ENCODE measurements at regions not wholly inside any gene's neighbourhood (a gene's known extent, or its start where the extent isn't known, plus 50 kb on each side); places are given as distances from the start of the nearest gene placed in this dataset.
"Not testable (repeated sequence)": the region's sequence is repeated elsewhere in the genome, so short reads cannot be mapped to it uniquely, and the experiment has no call there.

DNA sequence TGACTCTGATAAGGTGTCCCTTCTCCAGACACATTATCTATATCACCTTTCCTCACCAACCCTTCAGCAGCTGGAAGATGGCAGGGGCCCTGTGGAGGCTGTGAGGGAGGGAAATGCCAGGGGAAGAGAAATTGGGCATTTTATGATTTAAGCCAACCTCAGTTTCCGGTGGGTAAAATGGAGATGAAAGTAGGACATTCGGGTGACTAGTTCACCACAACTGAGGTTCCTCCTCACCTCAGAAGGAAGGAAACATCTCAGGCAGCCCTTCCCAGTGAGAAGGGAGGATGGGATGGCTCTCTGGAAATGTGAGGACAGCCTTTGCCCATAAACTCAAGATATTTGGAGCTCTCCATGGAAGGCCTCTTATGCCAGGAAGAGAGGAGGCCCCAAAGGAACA lies 251.5 kb downstream of the MID1IP1 start:
- DNase-seq, result no peak

DNA sequence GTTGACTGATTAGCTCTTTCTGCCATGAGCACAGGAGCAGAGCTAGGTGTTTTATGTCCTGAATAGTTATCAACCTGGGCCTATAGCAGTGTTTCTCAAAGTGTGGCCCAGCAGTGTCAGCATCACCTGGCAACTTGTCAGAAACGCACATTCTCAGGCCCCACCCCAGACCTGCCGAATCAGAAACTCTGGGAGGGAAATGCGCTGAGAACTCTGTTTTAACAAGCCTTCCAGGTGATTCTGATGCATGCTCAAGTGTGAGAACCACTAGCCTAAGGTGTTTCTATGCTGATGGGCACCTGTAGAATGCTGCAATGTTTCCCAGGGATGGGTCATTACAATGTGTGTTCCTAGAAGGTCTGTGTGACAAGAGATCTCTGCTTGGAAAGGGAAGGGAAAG lies 257.5 kb downstream of the MID1IP1 start:
- no peak for DNase-seq

DNA sequence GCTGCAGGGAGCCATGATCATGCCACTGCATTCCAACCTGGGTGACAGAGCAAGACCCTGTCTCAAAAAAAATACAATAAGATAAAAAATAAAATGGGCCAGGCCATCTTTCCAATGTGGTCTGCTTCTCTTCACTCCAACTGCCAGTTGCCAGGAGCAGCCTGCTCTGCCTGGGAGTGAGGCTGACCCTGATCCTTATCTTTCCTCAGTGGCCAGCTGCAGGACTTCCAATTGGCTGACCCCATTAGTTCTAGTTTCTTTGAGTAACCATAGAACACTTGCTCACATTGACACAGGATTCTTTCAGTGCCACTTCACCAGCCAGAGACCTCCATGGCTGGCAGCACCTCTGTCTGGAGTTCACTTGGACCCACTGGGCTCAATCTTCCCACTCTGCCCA lies 258.6 kb downstream of the MID1IP1 start:
- DNase-seq, result no peak

DNA sequence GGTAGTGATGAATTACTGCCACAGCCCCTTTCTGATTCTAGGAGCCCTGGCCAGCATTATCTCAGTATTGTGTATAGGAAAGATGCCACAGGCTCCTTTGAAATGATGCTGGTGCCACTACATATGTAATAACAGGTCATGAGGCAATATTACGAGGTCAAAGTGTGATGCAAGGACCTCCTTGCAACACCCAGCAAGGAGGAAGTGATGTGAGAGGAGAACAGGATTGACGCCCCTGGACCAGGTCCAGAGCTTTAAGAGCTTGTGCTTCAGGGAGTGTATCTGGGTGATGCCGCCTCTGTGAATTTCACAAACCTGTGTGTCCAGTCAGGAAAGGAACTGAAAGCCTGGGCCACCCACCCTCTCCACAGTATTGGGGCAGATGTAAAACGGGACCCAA lies 261.8 kb downstream of the MID1IP1 start:
- peak in 1 of 2 experiments; percentile 20 for DNase-seq

DNA sequence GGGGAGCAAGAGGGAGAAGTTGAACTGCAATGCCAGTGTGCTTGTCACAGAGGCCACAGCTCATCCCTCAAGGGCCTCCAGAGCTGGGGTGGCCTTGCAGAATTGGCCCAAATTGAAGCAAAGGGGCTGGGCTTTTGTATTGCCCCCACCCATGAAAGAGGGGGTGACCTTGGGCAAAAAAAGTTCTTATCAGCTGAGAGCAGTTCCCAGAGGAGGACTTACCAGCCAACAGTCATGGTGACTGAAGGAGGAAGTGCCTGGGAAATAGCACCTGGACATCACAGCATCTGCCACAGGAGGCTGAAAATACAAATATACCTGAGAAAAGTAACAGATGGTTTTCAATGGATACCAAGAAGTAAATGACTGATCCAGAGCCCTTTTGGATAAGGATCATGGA lies 262.4 kb downstream of the MID1IP1 start:
- no peak for DNase-seq

DNA sequence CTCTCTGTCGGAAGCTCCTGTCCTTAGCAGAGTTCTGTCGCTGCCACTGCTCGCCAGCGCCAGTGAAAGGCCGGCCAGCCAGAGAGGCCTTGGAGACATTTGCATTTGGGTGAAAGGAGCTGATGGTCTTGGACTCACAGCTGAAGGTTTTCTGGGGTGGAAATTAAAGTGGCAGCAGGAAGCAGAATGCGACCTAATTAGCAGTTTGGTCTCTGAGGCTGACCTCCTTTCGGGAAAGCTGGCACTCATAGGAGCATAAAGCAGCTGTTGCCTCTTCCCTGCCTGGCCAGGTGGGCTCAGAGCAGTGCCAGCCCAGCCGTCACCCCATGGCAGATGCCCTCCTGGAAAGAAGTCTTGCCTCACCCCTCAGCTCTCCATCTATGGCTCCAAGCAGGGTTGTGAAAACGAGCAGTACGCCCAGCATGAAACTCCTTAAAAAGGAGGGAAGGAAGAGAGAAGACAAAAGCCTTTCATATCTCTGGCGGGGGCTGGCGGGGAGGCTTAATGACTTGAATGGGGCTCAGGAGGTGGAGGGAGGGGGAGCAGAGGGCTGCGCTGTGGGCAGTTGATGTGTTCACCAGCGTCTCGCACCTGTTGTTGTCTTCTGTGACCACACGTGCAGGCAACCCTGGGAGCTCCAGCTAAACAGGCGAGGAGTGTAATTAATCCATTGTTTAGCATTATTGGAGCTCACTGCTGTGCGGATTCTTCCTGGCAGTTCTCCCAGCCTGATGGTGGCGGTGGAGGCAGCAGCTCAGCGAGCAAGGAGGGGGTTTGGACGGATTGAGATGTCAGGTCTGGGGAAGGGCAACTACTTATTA lies 264.0 kb downstream of the MID1IP1 start:
- DNase-seq, result peak in 1 of 2 experiments; percentile 17

DNA sequence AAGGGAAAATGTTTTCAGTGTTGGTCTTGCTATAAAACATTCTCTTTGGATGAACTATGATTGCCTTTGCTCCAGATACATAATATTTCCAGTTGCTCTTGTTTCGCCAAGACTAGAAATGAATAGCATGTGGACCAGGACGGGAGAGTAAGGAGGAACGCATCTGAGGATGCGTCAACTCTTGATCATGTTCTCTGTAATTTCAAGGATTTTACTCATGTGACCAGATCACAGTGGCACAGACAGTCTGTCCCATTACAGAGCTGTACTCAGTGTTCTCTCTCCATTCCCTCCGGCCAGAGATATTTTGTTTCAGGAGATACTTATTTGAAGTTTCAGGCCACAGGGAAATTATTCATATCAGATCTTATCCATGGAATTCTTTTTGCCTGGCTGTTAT lies 266.6 kb downstream of the MID1IP1 start:
- DNase-seq, result no peak

DNA sequence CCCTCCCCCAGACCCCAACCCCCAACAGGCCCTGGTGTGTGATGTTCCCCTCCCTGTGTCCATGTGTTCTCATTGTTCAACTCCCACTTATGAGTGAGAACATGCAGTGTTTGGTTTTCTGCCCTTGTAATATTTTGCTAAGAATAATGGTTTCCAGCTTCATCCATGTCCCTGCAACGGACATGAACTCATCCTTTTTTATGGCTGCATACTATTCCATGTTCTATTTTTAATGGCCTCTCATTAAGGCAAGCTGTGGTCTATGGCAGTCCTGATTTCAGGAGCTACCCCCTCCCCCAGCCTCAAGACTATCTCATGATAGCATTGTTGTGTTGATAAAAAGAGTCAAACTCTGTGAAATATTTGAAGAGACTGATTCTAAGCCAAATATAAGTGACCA lies 267.4 kb downstream of the MID1IP1 start:
- DNase-seq, result not testable (repeated sequence)

DNA sequence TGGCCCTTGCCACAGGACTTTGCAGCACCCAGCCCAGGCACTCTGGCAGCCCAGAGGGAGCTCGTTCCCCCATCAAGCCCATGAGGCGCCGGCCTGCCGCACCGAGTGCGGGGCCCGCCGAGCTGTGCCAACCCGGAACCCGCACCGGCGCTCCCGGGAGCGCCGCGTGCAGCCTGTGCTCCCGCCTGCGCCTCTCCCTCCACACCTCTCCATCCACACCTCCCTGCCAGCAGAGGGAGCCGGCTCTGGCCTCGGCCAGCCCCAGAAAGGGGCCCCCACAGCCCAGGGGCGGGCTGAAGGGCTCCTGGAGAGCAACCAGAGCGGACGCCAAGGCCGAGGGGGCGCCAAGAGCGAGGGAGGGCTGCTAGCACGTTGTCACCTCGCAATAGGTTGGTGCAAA lies 268.8 kb downstream of the MID1IP1 start:
- DNase-seq, result no peak

DNA sequence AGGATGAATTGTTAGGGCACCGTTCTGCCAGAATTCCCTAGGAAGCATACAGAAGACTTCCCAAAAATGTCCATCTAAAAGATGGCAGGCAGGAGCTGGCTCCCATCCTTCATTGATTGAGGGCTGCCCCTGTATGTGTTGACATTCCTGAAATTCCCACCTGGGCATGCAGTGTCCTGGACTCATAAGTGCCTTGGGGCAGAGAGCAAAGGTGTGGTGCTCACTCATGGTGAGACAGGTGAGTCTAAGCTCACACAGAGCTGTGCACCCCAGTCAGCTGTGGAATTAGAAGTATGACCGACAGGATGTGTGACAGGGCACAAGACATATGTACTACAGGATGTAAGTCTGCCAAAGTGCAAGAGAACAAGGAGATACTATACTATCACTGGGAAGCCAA lies 271.9 kb downstream of the MID1IP1 start:
- DNase-seq, result no peak

DNA sequence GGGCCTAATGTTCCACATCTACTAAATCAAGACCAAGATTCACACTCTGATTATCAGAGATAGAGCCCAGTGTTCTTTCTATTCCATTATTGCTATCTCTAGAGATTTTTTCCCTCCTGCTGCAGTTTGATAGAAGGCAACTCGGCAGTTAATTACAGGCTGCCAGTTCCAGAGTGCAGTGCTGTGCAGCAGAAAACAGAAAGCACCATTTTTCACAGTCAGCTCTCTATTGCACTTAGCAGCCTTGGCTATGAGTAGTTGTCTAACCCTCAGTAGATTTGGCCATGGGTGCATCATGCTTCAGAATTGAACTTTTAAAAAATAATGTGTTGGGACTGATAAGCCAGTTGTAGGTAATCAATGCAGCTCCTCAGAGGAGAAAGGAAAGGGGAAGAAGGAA lies 295.3 kb downstream of the MID1IP1 start:
- DNase-seq, result no peak

DNA sequence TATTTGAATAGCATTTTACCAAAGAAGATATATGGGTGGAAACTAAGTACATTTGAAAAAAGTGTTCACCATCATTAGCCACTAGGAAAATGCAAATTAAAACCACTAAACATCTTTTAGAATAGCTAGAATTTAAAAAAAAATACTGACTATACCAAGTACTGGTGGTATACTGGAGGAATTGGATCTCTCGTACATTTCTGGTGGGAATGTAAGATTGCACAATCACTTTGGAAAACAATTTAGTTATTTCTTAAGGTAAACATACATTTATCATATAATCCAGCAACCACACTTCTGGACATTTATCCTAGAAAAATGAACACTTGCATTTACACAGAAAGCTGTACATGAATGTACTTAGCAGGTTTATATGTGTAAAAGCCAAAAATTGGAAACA lies 303.5 kb downstream of the MID1IP1 start:
- DNase-seq, result no peak

DNA sequence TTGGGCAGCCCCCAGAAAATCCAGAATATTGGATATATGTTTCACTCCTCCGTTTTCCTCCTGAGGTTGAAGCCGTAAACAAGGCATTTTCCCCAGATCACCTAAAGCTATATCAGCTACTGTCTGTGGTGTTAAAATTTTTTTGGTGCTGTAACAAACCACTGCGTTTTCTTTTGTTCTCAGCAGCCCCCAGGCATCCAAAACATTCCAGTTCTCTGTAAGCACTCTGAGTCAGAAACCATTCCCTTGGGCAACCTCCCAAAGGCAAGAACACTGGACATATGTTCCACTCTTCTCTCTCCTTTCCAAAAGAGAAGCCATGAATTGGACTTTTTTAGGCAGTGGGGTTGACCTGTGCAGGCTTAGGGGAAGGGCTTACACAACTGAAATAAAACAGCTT lies 310.9 kb downstream of the MID1IP1 start:
- DNase-seq, result no peak

DNA sequence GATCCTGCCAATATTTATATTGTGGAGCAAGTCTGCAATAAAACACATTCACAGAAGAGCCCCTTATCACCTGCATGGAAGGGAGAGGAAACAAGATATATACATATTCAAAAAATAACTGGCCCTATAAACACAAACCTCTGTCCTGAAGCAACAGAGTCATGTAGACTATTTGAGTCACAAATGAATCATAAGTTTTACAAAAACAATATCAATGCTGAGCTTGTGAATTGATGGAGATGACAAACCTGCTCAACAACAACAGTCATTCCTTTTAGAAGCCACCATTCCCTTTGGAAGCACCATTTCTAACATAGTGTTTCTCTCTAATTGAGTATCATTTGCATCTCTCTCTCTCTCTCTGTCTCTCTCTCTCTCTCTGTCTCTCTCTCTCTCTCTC lies 313.9 kb downstream of the MID1IP1 start:
- no peak for DNase-seq

DNA sequence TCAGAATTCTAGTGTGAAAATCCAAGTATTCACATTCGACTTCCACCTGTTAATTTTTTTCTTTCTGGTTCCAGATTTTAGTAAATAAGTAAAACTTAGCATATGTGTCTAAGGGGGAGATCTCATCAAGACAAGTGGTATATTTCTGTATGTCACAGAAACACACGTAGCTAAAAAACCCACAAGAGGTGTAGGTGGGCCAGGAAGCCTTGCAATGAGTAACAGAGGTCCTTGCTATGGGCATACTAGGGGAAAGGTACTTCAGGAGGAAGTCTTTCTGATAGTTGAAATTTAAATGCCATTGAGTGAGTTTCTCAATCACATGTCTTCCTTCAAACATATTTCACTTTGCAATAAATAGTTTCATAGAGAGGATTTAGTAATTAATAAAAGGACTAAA lies 315.8 kb downstream of the MID1IP1 start:
- no peak for DNase-seq

DNA sequence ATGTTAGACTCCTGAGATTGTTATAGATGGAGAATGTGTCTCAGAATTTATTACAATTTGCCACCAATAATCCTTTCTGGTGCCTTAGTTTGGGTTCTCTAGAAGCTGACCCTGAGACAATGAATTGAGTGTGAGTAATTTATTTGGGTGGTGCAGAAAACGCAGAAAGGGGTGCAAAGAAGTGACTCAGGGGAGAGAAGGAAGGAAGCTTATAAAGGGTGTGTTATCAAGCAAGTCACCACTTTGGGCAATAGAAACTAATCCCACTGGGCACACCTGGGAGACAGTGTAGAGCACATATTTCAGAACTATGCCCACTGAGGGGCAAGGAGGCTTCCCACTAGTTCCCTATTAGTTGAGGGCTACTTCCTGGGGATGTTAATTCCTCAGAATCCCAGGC lies 320.6 kb downstream of the MID1IP1 start:
- no peak for DNase-seq

DNA sequence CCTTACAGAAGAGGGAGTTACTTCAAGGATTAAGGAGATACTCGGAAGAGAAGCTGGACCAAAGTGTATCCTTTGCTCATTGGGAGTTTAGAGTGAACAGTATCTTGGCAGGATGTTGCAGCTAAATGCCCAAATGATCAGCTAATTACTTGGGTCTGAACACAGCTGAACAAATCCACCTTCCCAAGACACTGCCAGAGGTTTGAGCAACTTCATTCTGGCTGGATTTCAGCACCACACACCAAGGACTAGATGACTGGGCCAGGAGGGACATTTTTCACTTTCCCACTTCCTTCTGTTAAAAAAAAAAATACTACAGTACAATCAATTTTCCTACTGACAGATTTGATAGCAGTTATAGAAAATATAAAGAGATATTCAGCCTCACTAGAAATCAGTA lies 324.6 kb downstream of the MID1IP1 start:
- no peak for DNase-seq

DNA sequence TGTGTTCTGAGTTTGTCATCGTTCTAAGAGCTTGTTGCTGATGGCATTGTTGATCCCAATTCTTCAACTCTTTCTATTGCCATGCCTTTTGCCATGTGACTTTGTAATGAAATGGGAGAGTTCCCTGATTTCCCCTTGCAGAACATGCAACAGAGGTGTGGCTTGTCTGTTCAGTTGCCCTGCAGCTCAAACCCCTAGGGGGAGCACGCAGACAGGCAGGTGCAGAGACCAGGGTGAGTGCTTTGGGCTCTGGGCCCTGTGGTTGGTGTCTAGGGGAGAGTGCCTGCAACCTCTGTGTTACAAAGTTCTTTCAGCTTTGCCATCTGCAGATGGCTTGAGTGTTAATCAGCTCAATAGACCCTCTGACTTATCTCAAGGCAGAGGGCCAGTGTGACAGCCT lies 332.7 kb downstream of the MID1IP1 start:
- no peak for DNase-seq

DNA sequence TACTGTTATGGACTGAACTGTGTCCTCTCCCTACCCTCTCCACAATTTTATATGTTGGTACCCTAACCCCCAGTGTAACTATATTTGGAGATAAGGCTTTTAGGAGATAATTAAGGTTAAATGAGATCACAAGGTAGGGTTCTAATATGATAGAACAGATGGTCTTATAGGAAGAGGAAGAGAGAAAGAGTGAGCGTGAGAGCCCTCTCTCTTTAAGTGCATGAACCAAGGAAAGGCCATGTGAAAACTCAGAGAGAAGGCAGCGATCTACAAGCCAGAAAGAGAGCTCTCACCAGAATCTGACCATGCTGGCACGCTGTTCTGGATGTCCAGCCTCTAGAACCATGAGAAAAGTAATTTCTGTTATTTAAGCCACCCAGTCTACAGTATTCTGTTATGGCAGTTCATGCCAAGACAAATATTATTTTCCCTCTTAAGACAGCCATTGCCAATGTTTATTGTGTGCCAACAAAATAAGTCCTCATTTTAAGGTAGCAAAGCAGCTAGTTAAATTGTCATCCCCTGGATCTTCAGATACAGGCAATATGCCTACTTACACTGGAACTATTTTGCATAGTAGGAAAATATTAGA lies 336.2 kb downstream of the MID1IP1 start:
- DNase-seq, result no peak

DNA sequence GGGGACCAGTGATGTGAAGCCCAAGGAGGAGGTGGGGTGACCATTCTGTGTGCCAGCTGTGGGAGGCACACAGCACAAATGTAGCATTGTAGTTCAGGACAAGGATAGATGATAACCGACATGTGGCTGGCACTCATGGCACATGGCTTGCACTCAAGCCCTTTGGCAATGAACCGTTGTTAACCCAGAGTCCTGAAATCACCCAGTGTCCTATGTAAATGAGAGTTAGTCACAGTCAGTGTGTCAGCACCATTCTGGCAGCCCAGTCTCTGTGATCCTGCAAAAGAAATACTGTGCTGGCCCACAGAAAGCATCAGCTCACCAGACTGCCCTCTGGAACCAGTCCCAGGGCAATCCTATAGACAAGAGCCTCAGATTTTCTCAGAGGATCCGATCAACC lies 339.3 kb downstream of the MID1IP1 start:
- DNase-seq, result no peak

DNA sequence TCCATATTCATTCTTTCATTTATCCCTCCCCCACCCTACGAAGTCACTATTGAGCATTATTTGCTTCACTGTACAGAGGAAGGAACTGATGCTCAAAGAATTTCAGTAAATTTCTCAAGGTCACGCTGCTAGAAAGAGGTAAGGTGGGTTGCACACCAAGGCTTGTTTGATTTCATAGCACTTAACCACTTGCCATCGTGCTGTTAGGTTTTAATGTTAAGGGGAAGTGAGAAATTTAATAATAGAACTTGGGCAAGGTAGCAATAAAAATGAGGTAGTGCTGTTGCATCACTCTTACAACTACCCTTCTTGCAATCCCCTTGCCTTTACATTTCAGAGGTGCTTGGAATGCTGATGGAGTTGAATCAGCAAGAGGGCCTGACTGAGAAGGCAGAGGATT lies 343.1 kb downstream of the MID1IP1 start:
- no peak for DNase-seq

DNA sequence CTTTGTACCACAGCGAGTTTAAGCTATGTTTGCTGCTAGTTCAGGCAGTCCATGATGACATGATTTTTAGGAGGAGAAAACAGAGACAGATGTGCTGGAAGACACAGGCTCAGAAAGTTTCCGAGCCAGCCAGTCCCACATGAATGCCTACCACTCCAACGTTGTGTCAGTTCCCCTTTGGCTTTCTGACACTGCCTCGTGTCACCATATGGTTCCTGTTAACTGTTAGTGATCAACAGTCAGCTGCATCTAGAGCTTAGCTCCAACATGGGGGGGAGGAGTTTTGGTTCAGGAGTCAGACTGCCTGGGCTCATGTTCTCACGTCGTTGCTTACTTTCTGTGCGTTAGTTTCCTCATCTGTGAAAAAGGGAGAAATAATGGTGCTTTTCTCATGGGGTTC lies 343.7 kb downstream of the MID1IP1 start:
- DNase-seq, result no peak

DNA sequence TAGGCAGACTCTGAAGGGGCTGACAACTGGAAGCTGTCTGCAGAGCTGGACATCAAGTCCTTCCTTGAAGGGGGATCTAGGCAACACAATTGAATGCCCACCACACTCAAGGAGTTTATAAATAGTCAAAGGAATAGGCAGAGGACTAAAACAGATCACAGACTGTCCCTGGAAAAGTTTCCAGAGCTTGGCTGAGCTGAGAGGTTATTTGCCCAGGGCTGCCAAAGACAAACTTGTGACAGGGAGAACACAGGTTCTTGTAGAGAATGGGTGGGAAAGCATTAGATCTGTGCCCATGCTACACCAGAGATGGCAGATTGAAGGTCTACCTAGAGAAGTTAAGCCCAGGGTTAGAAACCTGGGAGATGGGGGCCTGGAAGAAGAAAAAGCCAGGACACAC lies 344.6 kb downstream of the MID1IP1 start:
- DNase-seq, result no peak

DNA sequence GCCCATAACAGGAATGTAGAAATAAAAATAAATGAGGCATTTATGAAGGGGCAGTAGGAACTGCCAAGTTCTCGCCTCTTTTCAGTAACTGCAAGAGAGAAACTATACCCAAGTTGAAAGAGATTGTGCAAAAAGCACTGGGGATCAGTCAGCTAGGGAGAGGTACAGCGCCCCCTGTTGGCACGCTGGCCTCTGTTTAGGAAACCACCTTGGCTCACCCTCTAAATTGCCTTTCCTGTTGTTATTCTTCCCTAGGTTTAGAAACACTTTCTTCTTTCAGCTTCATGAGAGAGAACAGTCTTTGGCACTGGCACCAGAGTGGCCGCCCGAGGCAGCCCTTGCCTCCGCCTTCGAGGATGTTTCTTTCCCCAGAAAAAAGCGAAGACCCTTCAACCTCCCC lies 348.5 kb downstream of the MID1IP1 start:
- DNase-seq, result no peak

DNA sequence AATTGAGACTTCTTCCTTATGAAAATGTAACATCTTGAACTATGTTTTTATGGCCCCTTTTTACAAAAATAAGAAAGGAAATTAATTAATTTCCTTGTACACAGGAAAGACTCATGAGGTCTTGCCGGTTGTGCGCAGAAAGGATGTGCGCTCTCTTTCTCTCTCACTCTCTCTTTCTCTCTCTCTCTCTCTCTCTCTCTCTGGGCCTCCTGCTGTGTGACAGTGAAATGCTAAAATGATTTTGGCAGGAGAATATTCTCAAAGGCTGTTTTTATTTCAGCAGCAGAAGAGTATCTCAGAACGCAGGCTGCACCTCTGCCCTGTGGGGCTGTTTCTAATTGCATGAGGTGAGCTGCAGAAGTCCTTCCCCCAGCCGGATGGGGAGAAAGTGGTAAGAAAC lies 349.0 kb downstream of the MID1IP1 start:
- no peak for DNase-seq

All from SHP77 (cell line).